ENCODE measurements at regions not wholly inside any gene's neighbourhood (a gene's known extent, or its start where the extent isn't known, plus 50 kb on each side); places are given as distances from the start of the nearest gene placed in this dataset.

GRCh38 chr3:181054538-181054937, 65.0 kb upstream of the DNAJC19 start:
- no peak for TF ChIP-seq EZH2 (IDR thresholded peaks at IDR 0.05; ENCODE audit: borderline replicate concordance, insufficient read depth, low read length, poor library complexity, severe bottlenecking)
- TF ChIP-seq CTCF (IDR thresholded peaks at IDR 0.05; ENCODE audit: poor library complexity, severe bottlenecking) = no peak
- TF ChIP-seq RAD21 (conservative IDR thresholded peaks at IDR 0.05) = no peak
- TF ChIP-seq EP300 (conservative IDR thresholded peaks at IDR 0.05; ENCODE audit: poor library complexity, severe bottlenecking) = no peak
- TF ChIP-seq REST (IDR thresholded peaks at IDR 0.05; ENCODE audit: borderline replicate concordance) = no peak
- TF ChIP-seq POLR2AphosphoS5 (IDR thresholded peaks at IDR 0.05) = no peak
- no peak for TF ChIP-seq SMC3 (conservative IDR thresholded peaks at IDR 0.05; ENCODE audit: poor library complexity)

Data from neural cell (in vitro differentiated cells).